T-helper 2 cell (primary cell): ENCODE measurements at regions not wholly inside any gene's neighbourhood (a gene's known extent, or its start where the extent isn't known, plus 50 kb on each side); places are given as distances from the start of the nearest gene placed in this dataset.
"Not testable (repeated sequence)": the region's sequence is repeated elsewhere in the genome, so short reads cannot be mapped to it uniquely, and the experiment has no call there.

Experiments used
- DNase-seq, 5 experiments: peaks; one replicate each; pipeline versions ENCODE4 v3.0.0 to v3.0.0-alpha.2; 2012 to 2022

DNA sequence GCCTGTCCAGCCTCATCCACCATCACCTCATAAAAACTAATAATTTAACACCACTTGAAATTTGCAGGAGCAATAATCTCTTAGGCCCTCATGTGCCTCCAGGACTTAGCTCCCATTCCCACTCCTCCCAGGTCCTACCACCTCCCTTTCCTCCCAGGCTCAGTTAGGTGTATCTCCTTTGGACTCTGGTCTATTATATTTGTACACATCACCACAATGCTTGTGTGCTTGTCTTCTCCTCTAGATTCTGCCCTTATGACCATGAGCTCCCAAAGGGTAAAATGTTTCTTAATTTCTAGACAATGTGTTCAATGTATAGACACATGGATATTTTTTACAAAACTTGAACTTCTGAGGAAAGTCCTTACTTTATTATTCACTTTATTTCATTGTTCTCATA, 182.0 kb upstream of the ZC3H15 start:
- no peak for DNase-seq

GRCh38 chr2:186306754-186307153, 179.3 kb upstream of the ZC3H15 start:
- DNase-seq, result no peak

- DNase-seq, result no peak
Observed at GRCh38 chr2:186307871-186308270, 178.2 kb upstream of the ZC3H15 start.

DNA sequence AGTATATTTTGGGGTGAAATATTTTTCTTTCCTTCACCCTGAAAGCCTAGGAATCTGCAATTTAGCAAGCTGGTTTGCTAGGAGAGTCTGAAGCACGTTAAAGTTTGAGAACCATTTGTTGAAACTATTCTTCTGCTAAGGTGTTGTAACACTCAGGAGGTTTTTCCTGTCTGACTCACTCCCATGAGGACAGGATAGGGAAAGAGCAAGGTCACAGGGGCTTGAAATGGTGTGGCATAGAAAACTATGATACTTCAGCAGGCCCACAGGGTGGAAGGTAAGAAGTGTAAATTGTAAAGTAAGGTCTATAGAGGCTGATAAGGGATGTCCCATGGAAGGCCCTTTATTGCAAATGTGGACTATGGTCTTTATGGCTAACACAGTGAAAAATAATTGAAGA, 177.7 kb upstream of the ZC3H15 start:
- no peak for DNase-seq

GRCh38 chr2:186309901-186310300, 176.2 kb upstream of the ZC3H15 start:
- DNase-seq, result no peak

DNA sequence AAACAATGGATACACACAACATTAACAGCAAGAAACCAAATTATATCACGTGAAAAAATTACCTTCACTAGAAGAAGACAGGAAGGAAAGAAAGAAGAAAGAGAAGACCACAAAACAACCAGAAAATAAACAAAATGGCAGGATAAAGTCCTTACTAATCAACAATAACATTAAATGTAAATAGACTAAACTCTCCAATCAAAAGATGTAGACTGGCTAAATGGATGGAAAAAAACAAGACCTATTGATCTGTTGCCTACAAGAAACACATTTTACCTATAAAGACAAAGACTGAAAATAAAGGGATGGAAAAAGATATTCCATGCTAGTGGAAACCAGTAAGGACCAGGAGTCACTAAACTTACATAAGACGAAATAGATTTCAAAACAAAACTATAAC, 167.0 kb upstream of the ZC3H15 start:
- DNase-seq, result no peak

GRCh38 chr2:186325827-186326535, 160.1 kb upstream of the ZC3H15 start:
- DNase-seq, result no peak

DNA sequence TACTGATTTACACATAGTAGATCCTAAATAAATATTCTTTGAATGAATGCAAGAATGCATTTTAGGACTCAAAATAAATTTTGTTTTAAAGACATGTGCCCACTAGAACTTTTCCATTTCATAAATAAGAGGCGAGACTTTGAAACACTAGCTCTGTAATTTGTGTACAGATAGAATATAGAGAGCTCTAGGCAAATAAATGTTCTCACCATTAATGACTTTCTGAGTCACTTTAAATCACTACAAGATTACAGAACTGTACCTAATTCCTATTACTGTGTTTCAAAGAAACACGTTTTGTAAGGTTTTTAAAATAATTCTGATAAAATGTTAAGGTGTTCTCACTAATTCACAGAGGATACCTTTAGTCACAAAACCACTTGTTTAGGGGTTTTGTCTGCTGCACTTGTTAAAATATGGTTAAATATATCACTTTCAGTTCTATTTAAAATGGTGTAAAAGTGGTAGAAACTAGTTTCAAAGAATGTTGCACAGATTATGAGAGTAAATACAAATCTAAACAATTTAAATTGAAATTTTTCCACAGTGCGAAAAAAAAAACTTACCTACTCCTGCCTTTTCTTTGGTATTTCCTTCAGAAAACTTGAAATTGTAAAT, 158.7 kb upstream of the ZC3H15 start:
- no peak for DNase-seq

GRCh38 chr2:186328838-186329237, 157.2 kb upstream of the ZC3H15 start:
- no peak for DNase-seq

- no peak for DNase-seq
Observed at GRCh38 chr2:186330050-186330449, 156.0 kb upstream of the ZC3H15 start.

GRCh38 chr2:186339716-186340115, 146.3 kb upstream of the ZC3H15 start:
- no peak for DNase-seq

DNA sequence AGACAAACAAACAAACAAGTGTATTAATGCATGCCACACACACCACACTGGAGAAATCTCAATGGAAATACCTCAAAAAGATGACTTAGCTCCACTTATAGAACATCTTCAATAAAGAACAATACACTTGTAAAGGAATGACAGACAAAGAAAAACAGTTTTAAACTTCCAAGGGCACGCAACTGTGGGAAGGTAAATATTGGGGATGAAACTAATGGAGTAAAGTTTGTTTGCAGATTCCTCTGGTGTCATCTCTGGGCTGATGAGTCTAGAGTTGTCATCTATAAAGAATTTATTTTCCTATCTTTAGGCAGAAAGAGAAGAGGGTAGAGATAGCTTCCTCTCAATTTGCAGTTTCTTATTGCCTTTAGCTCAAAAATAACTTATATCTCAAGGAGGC, 144.0 kb upstream of the ZC3H15 start:
- no peak for DNase-seq

- no peak for DNase-seq
Observed at GRCh38 chr2:186345745-186346144, 140.3 kb upstream of the ZC3H15 start.

DNA sequence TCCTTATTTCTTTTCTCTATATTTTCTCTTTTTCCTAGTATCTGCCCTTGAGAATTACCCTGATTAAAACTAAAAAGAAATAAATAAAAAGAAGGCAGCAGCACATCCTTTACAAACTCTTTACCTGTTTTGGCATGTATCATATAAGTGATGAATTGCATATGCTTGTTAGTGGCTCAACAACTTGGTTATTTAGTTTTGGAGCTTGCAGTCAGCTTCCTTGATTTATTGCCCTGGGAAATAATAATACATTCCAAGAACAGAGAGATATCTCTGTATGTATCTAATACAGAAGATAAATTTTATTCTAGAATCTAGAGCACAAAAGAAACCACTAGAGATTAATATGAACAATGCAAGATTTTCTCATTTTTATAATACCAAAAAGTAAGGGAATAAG, 139.8 kb upstream of the ZC3H15 start:
- no peak for DNase-seq

- DNase-seq, result no peak
Observed at GRCh38 chr2:186347472-186347871, 138.6 kb upstream of the ZC3H15 start.

GRCh38 chr2:186348200-186348599, 137.9 kb upstream of the ZC3H15 start:
- no peak for DNase-seq

- no peak for DNase-seq
Observed at GRCh38 chr2:186349508-186349907, 136.6 kb upstream of the ZC3H15 start.

DNA sequence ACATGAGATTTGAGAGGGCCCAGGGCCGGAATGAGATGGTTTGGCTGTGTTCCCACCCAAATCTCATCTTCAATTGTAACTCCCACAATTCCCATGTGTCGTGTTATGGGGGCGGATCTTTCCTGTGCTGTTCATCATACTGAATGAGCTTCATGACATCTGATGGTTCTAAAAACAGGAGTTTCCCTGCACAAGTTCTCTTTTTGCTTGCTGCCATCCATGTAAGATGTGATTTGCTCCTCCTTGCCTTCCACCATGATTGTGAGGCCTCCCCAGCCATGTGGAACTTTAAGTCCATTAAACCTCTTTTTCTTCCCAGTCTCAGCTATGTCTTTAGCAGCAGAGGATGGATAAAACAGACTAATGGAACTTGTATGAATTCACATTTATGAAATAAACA, 131.9 kb upstream of the ZC3H15 start:
- not testable (repeated sequence) for DNase-seq

DNA sequence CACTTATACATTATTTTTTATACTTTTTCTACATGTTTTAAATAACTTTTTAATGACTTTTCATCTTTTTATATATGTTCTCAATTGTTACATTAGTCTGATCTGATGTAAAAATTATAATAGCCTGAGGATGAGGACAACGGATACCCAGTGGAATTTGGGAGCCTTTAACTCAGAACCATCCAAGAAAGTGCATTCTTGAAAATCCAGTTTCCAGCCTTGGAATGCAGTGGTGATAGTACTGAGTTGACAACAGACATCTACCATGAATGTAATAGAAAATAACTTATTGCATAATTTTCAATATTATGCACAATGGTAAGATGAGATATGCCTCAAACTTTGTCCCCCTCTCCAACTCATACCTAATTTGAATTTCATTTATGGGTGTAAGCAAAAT, 120.7 kb upstream of the ZC3H15 start:
- no peak for DNase-seq

GRCh38 chr2:186379052-186379451, 107.0 kb upstream of the ZC3H15 start:
- no peak for DNase-seq

DNA sequence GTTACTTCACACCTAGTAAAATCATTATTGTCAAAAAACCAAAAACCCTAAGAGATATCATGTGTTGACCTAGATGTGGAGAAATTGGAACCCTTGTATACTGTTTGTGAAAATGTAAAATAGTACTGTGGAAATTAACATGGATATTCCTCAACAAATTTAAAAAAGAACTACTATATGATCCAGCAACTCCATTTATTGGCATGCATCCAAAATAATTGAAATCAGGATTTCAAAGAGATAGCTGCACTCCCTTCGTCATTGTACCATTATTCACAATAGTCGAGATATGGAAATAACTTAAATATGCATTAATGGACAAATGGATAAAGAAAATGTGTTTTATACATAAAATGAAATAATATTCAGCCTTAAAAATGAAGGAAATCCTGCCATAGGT, 105.3 kb upstream of the ZC3H15 start:
- DNase-seq, result no peak

- DNase-seq, result no peak
Observed at GRCh38 chr2:186381573-186381972, 104.5 kb upstream of the ZC3H15 start.

- DNase-seq, result no peak
Observed at GRCh38 chr2:186382932-186383331, 103.1 kb upstream of the ZC3H15 start.

- no peak for DNase-seq
Observed at GRCh38 chr2:186384226-186384625, 101.8 kb upstream of the ZC3H15 start.
